DOHH2 (cell line): ENCODE measurements at regions not wholly inside any gene's neighbourhood (a gene's known extent, or its start where the extent isn't known, plus 50 kb on each side); places are given as distances from the start of the nearest gene placed in this dataset.

Experiments used
- H3F3A ChIP-seq: fragments of 200-600 bp; sonication (generic), shearing (Covaris generic); 2 replicates; pipeline ENCODE4 v1.6.0; 2016; ENCODE audit warnings: antibody characterized with exemption, mild to moderate bottlenecking; ENCODE audit not compliant: control insufficient read depth, insufficient read depth
- H3K27ac ChIP-seq: fragments of 200-600 bp; sonication (generic); 2 replicates; pipeline ENCODE4 v1.5.1; 2014; ENCODE audit warnings: low read depth, mild to moderate bottlenecking, low read length, moderate library complexity
- H3K27me3 ChIP-seq: fragments of 200-600 bp; sonication (generic); 2 replicates; pipeline ENCODE4 v1.6.1; 2014; ENCODE audit warnings: mild to moderate bottlenecking, low read length, mixed read lengths; ENCODE audit not compliant: control insufficient read depth
- H3K36me3 ChIP-seq: fragments of 200-600 bp; sonication (generic); 2 replicates; pipeline ENCODE4 v1.6.1; 2014; ENCODE audit warnings: mild to moderate bottlenecking, low read length, moderate library complexity, mixed read lengths; ENCODE audit not compliant: control insufficient read depth
- H3K4me1 ChIP-seq: fragments of 200-600 bp; sonication (generic); 2 replicates; pipeline ENCODE4 v1.6.1; 2014; ENCODE audit warnings: mild to moderate bottlenecking, low read length, mixed read lengths; ENCODE audit not compliant: control insufficient read depth
- H3K4me2 ChIP-seq: fragments of 200-600 bp; sonication (generic); 2 replicates; pipeline ENCODE4 v1.6.0; 2014; ENCODE audit warnings: mild to moderate bottlenecking, low read length, moderate library complexity
- H3K4me3 ChIP-seq: fragments of 200-600 bp; sonication (generic); 2 replicates; pipeline ENCODE4 v1.5.1; 2014; ENCODE audit warnings: mild to moderate bottlenecking, low read length, mixed read lengths
- H3K79me2 ChIP-seq: fragments of 200-600 bp; sonication (generic); 2 replicates; pipeline ENCODE4 v1.6.1; 2014; ENCODE audit warnings: mild to moderate bottlenecking, low read length, mixed read lengths; ENCODE audit not compliant: control insufficient read depth
- H3K9me2 ChIP-seq: fragments of 200-600 bp; sonication (generic); replicated peaks from 2 replicates; pipeline ENCODE4 v1.6.1; 2014; ENCODE audit warnings: mild to moderate bottlenecking, low read length, mixed read lengths; ENCODE audit not compliant: control insufficient read depth
- H3K9me3 ChIP-seq: fragments of 200-600 bp; sonication (generic); 2 replicates; pipeline ENCODE4 v1.6.1; 2014; ENCODE audit warnings: antibody characterized with exemption, low read length, mixed read lengths; ENCODE audit not compliant: control insufficient read depth, insufficient read depth
- H4K20me1 ChIP-seq: fragments of 200-600 bp; sonication (generic); 2 replicates; pipeline ENCODE4 v1.6.0; 2014; ENCODE audit warnings: low read depth, mild to moderate bottlenecking, antibody characterized with exemption, low read length, moderate library complexity; ENCODE audit not compliant: control insufficient read depth, insufficient read depth
- CTCF ChIP-seq: fragments of 200-600 bp; sonication (generic); IDR thresholded peaks from one replicate; pipeline ENCODE4 v1.5.1; 2014; ENCODE audit warnings: antibody characterized with exemption, mild to moderate bottlenecking, low read depth, low read length; ENCODE audit not compliant: poor library complexity, severe bottlenecking
- EZH2phosphoT487 ChIP-seq: fragments of 200-600 bp; sonication (generic); IDR thresholded peaks from 2 replicates; pipeline ENCODE4 v1.6.1; 2017; ENCODE audit warnings: borderline replicate concordance, mild to moderate bottlenecking, antibody characterized with exemption, low read length, moderate library complexity, mixed read lengths

GRCh38 chr1:58047265-58047858 lies 499.2 kb downstream of the OMA1 start:
- no peak overlapping the region for H3K4me3 ChIP-seq
- H4K20me1 ChIP-seq, result no peaks in the 10 kb centered on the region
- H3K27ac ChIP-seq, result no peak overlapping the region

DNA sequence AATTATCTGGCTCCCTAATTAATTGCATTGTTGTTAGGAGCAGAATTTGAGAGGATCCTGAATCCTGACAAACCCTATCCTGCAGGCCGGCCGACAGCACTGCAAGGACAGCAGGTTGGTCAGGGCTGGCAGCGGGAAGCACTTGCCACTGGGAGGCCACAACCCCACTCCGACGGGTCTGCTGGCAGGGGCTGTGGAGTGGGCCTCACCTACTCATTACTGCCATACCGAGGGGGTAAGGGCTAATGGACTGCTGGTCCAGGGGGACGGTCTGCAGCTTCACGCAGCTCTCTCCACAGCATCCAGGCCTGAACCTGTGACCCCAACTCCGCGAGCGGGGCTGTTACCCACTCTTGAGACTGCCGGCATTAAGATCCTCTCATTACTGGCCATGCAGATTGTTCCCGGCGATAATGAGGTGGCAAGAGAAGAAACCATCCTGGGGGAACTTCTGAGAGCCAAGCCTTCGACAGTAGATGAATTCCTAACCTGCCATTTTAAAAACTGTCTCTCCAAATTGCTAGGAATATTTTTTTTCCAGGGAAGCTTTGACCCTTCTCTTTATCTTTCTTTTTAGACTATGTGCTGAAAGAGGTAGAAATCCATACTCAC lies 501.3 kb downstream of the OMA1 start:
- H3K36me3 ChIP-seq, result no peaks in the 10 kb centered on the region
- H3K27me3 ChIP-seq, result no peaks in the 10 kb centered on the region
- H3K9me2 ChIP-seq, result no peaks in the 10 kb centered on the region
- H3F3A ChIP-seq, result no peaks in the 10 kb centered on the region
- no peaks in the 10 kb centered on the region for H3K9me3 ChIP-seq
- H3K4me2 ChIP-seq, result no peak overlapping the region
- H4K20me1 ChIP-seq, result no peaks in the 10 kb centered on the region
- no peak overlapping the region for H3K27ac ChIP-seq
- no peak overlapping the region for H3K4me3 ChIP-seq
- H3K79me2 ChIP-seq, result no peaks in the 10 kb centered on the region
- no peaks in the 10 kb centered on the region for H3K4me1 ChIP-seq
- TF ChIP-seq CTCF, result no peak
- no peak for TF ChIP-seq EZH2phosphoT487

More at GRCh38 chr1:58047265-58047858, 499.2 kb downstream of the OMA1 start:
- H3K9me3 ChIP-seq, result no peaks in the 10 kb centered on the region
- no peaks in the 10 kb centered on the region for H3K79me2 ChIP-seq
- no peaks in the 10 kb centered on the region for H3K27me3 ChIP-seq
- TF ChIP-seq CTCF, result peak; percentile 64
- no peak for TF ChIP-seq EZH2phosphoT487
- no peak overlapping the region for H3K4me2 ChIP-seq
- H3K36me3 ChIP-seq, result no peaks in the 10 kb centered on the region
- H3K9me2 ChIP-seq, result no peaks in the 10 kb centered on the region
- no peaks in the 10 kb centered on the region for H3K4me1 ChIP-seq
- no peaks in the 10 kb centered on the region for H3F3A ChIP-seq

DNA sequence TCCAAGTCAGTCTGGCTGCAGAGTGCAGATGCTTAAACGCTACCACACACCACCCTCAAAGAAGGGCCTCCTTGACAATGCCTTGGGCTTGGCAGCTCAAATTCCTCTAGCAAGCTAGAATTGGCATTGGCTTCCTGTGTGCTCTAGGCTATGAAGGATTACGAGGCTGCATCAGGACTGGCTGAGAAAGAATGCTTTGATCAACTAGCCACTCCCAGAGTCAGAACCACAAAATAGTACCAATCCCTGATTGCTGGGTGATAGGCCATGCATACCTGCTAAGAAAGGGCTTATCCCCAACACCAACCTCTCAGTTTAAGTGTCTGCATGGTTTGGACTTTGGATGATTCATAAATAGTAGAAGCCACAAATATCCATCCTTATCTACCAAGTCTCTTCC lies 504.9 kb downstream of the OMA1 start:
- no peaks in the 10 kb centered on the region for H3K4me1 ChIP-seq
- no peaks in the 10 kb centered on the region for H3K9me3 ChIP-seq
- no peaks in the 10 kb centered on the region for H4K20me1 ChIP-seq
- H3K9me2 ChIP-seq, result no peaks in the 10 kb centered on the region
- no peaks in the 10 kb centered on the region for H3K79me2 ChIP-seq
- H3F3A ChIP-seq, result no peaks in the 10 kb centered on the region
- H3K27me3 ChIP-seq, result no peaks in the 10 kb centered on the region
- no peak overlapping the region for H3K4me2 ChIP-seq
- no peak overlapping the region for H3K4me3 ChIP-seq
- H3K36me3 ChIP-seq, result no peaks in the 10 kb centered on the region
- TF ChIP-seq CTCF (no peak), EZH2phosphoT487 (no peak)
- no peak overlapping the region for H3K27ac ChIP-seq
